Immature natural killer cell (primary cell): ENCODE measurements at regions not wholly inside any gene's neighbourhood (a gene's known extent, or its start where the extent isn't known, plus 50 kb on each side); places are given as distances from the start of the nearest gene placed in this dataset.

Experiments
- DNase-seq, 3 donors: peaks; one replicate each; pipeline ENCODE4 v3.0.0; 2022; ENCODE audit warnings: mixed read lengths in 1 of 3
- H3K27ac Mint-ChIP-seq, 6 donors: one replicate each; pipeline ENCODE4 v1.8.0; 2020; ENCODE audit warnings: mixed read lengths in 6 of 6, mild to moderate bottlenecking in 5 of 6, inconsistent platforms in 4 of 6, moderate library complexity in 3 of 6
- H3K27me3 Mint-ChIP-seq, 3 donors: one replicate each; pipeline ENCODE4 v1.8.0; 2020 to 2021; ENCODE audit warnings: low read depth in 3 of 3, mild to moderate bottlenecking in 3 of 3, mixed read lengths in 3 of 3, moderate library complexity in 3 of 3, inconsistent platforms in 1 of 3
- H3K36me3 Mint-ChIP-seq, 3 donors: one replicate each; pipeline ENCODE4 v1.8.0; 2020; ENCODE audit warnings: mixed read lengths in 3 of 3, inconsistent platforms in 2 of 3, mild to moderate bottlenecking in 2 of 3
- H3K4me1 Mint-ChIP-seq, 2 donors: one replicate each; pipeline ENCODE4 v1.8.0; 2020; ENCODE audit warnings: inconsistent platforms in 2 of 2, mild to moderate bottlenecking in 2 of 2, mixed read lengths in 2 of 2, moderate library complexity in 1 of 2
- H3K4me3 Mint-ChIP-seq, 5 donors: one replicate each; pipeline ENCODE4 v1.8.0; 2020; ENCODE audit warnings: mild to moderate bottlenecking in 5 of 5, mixed read lengths in 5 of 5, inconsistent platforms in 3 of 5, moderate library complexity in 3 of 5
- H3K9me3 Mint-ChIP-seq, 6 donors: one replicate each; pipeline ENCODE4 v1.8.0; 2020; ENCODE audit warnings: mild to moderate bottlenecking in 6 of 6, mixed read lengths in 6 of 6, inconsistent platforms in 4 of 6, moderate library complexity in 3 of 6

- no peaks in the 10 kb centered on the region for H3K36me3 Mint-ChIP-seq
- H3K9me3 Mint-ChIP-seq = peaks cover 8 to 23% (median 9%) of the 10 kb centered on the region in 6 donors
- H3K27ac Mint-ChIP-seq = no peak overlapping the region
- no peaks in the 10 kb centered on the region for H3K4me1 Mint-ChIP-seq
- no peak for DNase-seq
- peaks cover 0 to 1% (median 0%) of the 10 kb centered on the region in 3 donors for H3K27me3 Mint-ChIP-seq
- H3K4me3 Mint-ChIP-seq = no peak overlapping the region
Measured at GRCh38 chr14:40271480-40271879, 839.2 kb upstream of the FBXO33 start.

GRCh38 chr14:40269436-40269835, 837.2 kb upstream of the FBXO33 start:
- no peak for DNase-seq
- no peaks in the 10 kb centered on the region for H3K36me3 Mint-ChIP-seq
- H3K27me3 Mint-ChIP-seq = peaks cover 0 to 1% (median 0%) of the 10 kb centered on the region in 3 donors
- peaks cover 4 to 16% (median 5%) of the 10 kb centered on the region in 6 donors for H3K9me3 Mint-ChIP-seq
- no peak overlapping the region for H3K27ac Mint-ChIP-seq
- no peaks in the 10 kb centered on the region for H3K4me1 Mint-ChIP-seq
- H3K4me3 Mint-ChIP-seq = no peak overlapping the region

GRCh38 chr14:40268236-40268635, 836.0 kb upstream of the FBXO33 start:
- no peak for DNase-seq
- Mint-ChIP-seq H3K27me3 (peaks cover 0 to 2% (median 0%) of the 10 kb centered on the region in 3 donors), H3K4me3 (no peak overlapping the region), H3K4me1 (no peaks in the 10 kb centered on the region), H3K27ac (no peak overlapping the region), H3K9me3 (peaks cover 0 to 21% (median 4%) of the 10 kb centered on the region in 6 donors), H3K36me3 (no peaks in the 10 kb centered on the region)

GRCh38 chr14:40265096-40265495, 832.9 kb upstream of the FBXO33 start:
- H3K36me3 Mint-ChIP-seq = no peaks in the 10 kb centered on the region
- no peak for DNase-seq
- peaks cover 0 to 2% (median 0%) of the 10 kb centered on the region in 3 donors for H3K27me3 Mint-ChIP-seq
- no peaks in the 10 kb centered on the region for H3K4me1 Mint-ChIP-seq
- H3K27ac Mint-ChIP-seq = no peak overlapping the region
- peaks cover 5 to 23% (median 10%) of the 10 kb centered on the region in 6 donors for H3K9me3 Mint-ChIP-seq
- H3K4me3 Mint-ChIP-seq = no peak overlapping the region

GRCh38 chr14:40252817-40253447, 820.7 kb upstream of the FBXO33 start:
- Mint-ChIP-seq H3K4me1 (no peaks in the 10 kb centered on the region), H3K27ac (no peak overlapping the region), H3K9me3 (peaks cover 0 to 22% (median 15%) of the 10 kb centered on the region in 6 donors), H3K36me3 (no peaks in the 10 kb centered on the region), H3K4me3 (no peak overlapping the region), H3K27me3 (peaks cover 0 to 1% (median 0%) of the 10 kb centered on the region in 3 donors)
- no peak for DNase-seq

GRCh38 chr14:40248671-40249070, 816.4 kb upstream of the FBXO33 start:
- H3K4me1 Mint-ChIP-seq = no peaks in the 10 kb centered on the region
- H3K27me3 Mint-ChIP-seq = no peaks in the 10 kb centered on the region
- no peak overlapping the region for H3K4me3 Mint-ChIP-seq
- H3K27ac Mint-ChIP-seq = no peak overlapping the region
- DNase-seq = no peak
- peaks cover 6 to 23% (median 8%) of the 10 kb centered on the region in 6 donors for H3K9me3 Mint-ChIP-seq
- H3K36me3 Mint-ChIP-seq = no peaks in the 10 kb centered on the region

GRCh38 chr14:40240245-40240859, 808.1 kb upstream of the FBXO33 start:
- H3K27ac Mint-ChIP-seq = no peak overlapping the region
- no peaks in the 10 kb centered on the region for H3K4me1 Mint-ChIP-seq
- H3K4me3 Mint-ChIP-seq = no peak overlapping the region
- H3K9me3 Mint-ChIP-seq = peaks cover 7 to 46% (median 14%) of the 10 kb centered on the region in 6 donors
- no peak for DNase-seq
- peaks cover 0 to 1% (median 0%) of the 10 kb centered on the region in 3 donors for H3K27me3 Mint-ChIP-seq
- H3K36me3 Mint-ChIP-seq = no peaks in the 10 kb centered on the region

- H3K36me3 Mint-ChIP-seq = no peaks in the 10 kb centered on the region
- H3K4me1 Mint-ChIP-seq = no peaks in the 10 kb centered on the region
- H3K27ac Mint-ChIP-seq = no peak overlapping the region
- H3K9me3 Mint-ChIP-seq = peaks cover 11 to 43% (median 21%) of the 10 kb centered on the region in 6 donors
- H3K27me3 Mint-ChIP-seq = peaks cover 0 to 4% (median 0%) of the 10 kb centered on the region in 3 donors
- DNase-seq = no peak
- no peak overlapping the region for H3K4me3 Mint-ChIP-seq
Measured at GRCh38 chr14:40232302-40232701, 800.1 kb upstream of the FBXO33 start.

GRCh38 chr14:40229676-40230075, 797.4 kb upstream of the FBXO33 start:
- Mint-ChIP-seq H3K27me3 (peaks cover 0 to 2% (median 0%) of the 10 kb centered on the region in 3 donors), H3K36me3 (no peaks in the 10 kb centered on the region), H3K27ac (no peak overlapping the region), H3K4me3 (no peak overlapping the region), H3K9me3 (peaks cover 1 to 22% (median 16%) of the 10 kb centered on the region in 6 donors), H3K4me1 (no peaks in the 10 kb centered on the region)
- DNase-seq = no peak

- H3K27ac Mint-ChIP-seq = no peak overlapping the region
- peaks cover 0 to 2% (median 0%) of the 10 kb centered on the region in 3 donors for H3K27me3 Mint-ChIP-seq
- no peaks in the 10 kb centered on the region for H3K4me1 Mint-ChIP-seq
- no peak for DNase-seq
- peaks cover 9 to 30% (median 18%) of the 10 kb centered on the region in 6 donors for H3K9me3 Mint-ChIP-seq
- no peaks in the 10 kb centered on the region for H3K36me3 Mint-ChIP-seq
- no peak overlapping the region for H3K4me3 Mint-ChIP-seq
Measured at GRCh38 chr14:40222996-40223395, 790.8 kb upstream of the FBXO33 start.

GRCh38 chr14:40221428-40221827, 789.2 kb upstream of the FBXO33 start:
- H3K4me1 Mint-ChIP-seq = no peaks in the 10 kb centered on the region
- H3K4me3 Mint-ChIP-seq = no peak overlapping the region
- peaks cover 0 to 2% (median 0%) of the 10 kb centered on the region in 3 donors for H3K27me3 Mint-ChIP-seq
- H3K36me3 Mint-ChIP-seq = no peaks in the 10 kb centered on the region
- no peak for DNase-seq
- H3K27ac Mint-ChIP-seq = no peak overlapping the region
- H3K9me3 Mint-ChIP-seq = peaks cover 6 to 34% (median 13%) of the 10 kb centered on the region in 6 donors

GRCh38 chr14:40219032-40219431, 786.8 kb upstream of the FBXO33 start:
- Mint-ChIP-seq H3K4me1 (no peaks in the 10 kb centered on the region), H3K27me3 (peaks cover 0 to 2% (median 2%) of the 10 kb centered on the region in 3 donors), H3K9me3 (peaks cover 4 to 43% (median 18%) of the 10 kb centered on the region in 6 donors), H3K4me3 (no peak overlapping the region), H3K36me3 (no peaks in the 10 kb centered on the region), H3K27ac (peak overlapping the region in 1 of 6 donors; percentile 11)
- DNase-seq = no peak

GRCh38 chr14:40218282-40218941, 786.2 kb upstream of the FBXO33 start:
- Mint-ChIP-seq H3K9me3 (peaks cover 4 to 45% (median 22%) of the 10 kb centered on the region in 6 donors), H3K27ac (no peak overlapping the region), H3K27me3 (peaks cover 0 to 2% (median 2%) of the 10 kb centered on the region in 3 donors), H3K36me3 (no peaks in the 10 kb centered on the region), H3K4me1 (no peaks in the 10 kb centered on the region), H3K4me3 (no peak overlapping the region)
- no peak for DNase-seq

- Mint-ChIP-seq H3K9me3 (peaks cover 3 to 50% (median 25%) of the 10 kb centered on the region in 6 donors), H3K27me3 (peaks cover 0 to 2% (median 2%) of the 10 kb centered on the region in 3 donors), H3K4me3 (no peak overlapping the region), H3K4me1 (no peaks in the 10 kb centered on the region), H3K36me3 (no peaks in the 10 kb centered on the region), H3K27ac (no peak overlapping the region)
- DNase-seq = no peak
Measured at GRCh38 chr14:40216976-40217375, 784.7 kb upstream of the FBXO33 start.
